K562 (cell line): ENCODE measurements at regions not wholly inside any gene's neighbourhood (a gene's known extent, or its start where the extent isn't known, plus 50 kb on each side); places are given as distances from the start of the nearest gene placed in this dataset.

Source experiments
- ATAC-seq: fragments of 200-7000 bp; cut with Tn5 transposase; 3 replicates; pipeline ENCODE4 v1.9.1; 2020; ENCODE audit warnings: moderate library complexity
- BruUV-seq: library from RNA; stranded (reverse); fragments of 400-500 nt; replicated peaks from 2 replicates; lab custom pipeline; 2021; lab: Mats Ljungman, UMichigan
- CTCF ChIA-PET: fragments of 300-600 bp; formaldehyde crosslinking; extraction: SDS; loops from one replicate; lab custom pipeline; 2021; ENCODE audit warnings: low intra/inter-chr PET ratio; lab: Yijun Ruan, JAX
- POLR2A ChIA-PET: fragments of 300-600, 350-650 bp; sonication (Branson Sonifier 250); formaldehyde crosslinking; extraction: SDS; loops from one replicate; lab custom pipeline; 2021; ENCODE audit warnings: antibody characterized with exemption, inconsistent platforms; lab: Yijun Ruan, JAX
- DNase-seq, 4 experiments: peaks; one replicate each; pipeline versions ENCODE4 v3.0.0 to v3.0.0-alpha.2; 2011 to 2018; ENCODE audit warnings: low spot score in 3 of 4, mixed read lengths in 3 of 4; ENCODE audit errors: extremely low read depth in 1 of 4
- FAIRE-seq: peaks from 2 replicates; lab custom pipeline; 2011; peaks lifted over from hg19 to GRCh38; lab: Jason Lieb, UNC
- H2AFZ ChIP-seq: 2 replicates; pipeline ENCODE4 v1.6.0; 2011; ENCODE audit warnings: low read depth, low read length, control low read depth, inconsistent platforms
- H3K27ac ChIP-seq: fragments of 200-600 bp; 3 replicates; pipeline ENCODE4 v1.8.0; 2011; ENCODE audit warnings: low read depth, mild to moderate bottlenecking, control low read depth, inconsistent platforms, low read length, moderate library complexity, mixed read lengths; ENCODE audit errors: extremely low read depth
- H3K27me3 ChIP-seq, 2 experiments: fragments of 300-600 bp in 1 of 2; 2 replicates in 1 of 2; 3 replicates in 1 of 2; pipeline versions ENCODE4 v1.6.0 to v1.8.0; 2011; ENCODE audit warnings: inconsistent platforms in 2 of 2, low read length in 2 of 2, mild to moderate bottlenecking in 1 of 2, mixed read lengths in 1 of 2, moderate library complexity in 1 of 2; ENCODE audit not compliant: control insufficient read depth in 2 of 2, insufficient read depth in 2 of 2
- H3K36me3 ChIP-seq: fragments of 300-600 bp; 3 replicates; pipeline ENCODE4 v1.8.0; 2011; ENCODE audit warnings: mild to moderate bottlenecking, low read length, inconsistent platforms; ENCODE audit not compliant: control insufficient read depth, insufficient read depth
- H3K4me1 ChIP-seq, 2 experiments: fragments of 200-600 bp in 1 of 2; replicated peaks in 1 of 2; 2 replicates in 1 of 2; 3 replicates in 1 of 2; pipeline versions ENCODE4 v1.5.1 to v1.8.0; 2011; ENCODE audit warnings: inconsistent platforms in 2 of 2, low read length in 2 of 2, mild to moderate bottlenecking in 1 of 2, mixed read lengths in 1 of 2, moderate library complexity in 1 of 2; ENCODE audit not compliant: control insufficient read depth in 2 of 2, insufficient read depth in 2 of 2
- H3K4me2 ChIP-seq: 2 replicates; pipeline ENCODE4 v1.6.1; 2011; ENCODE audit warnings: low read length, control low read depth, inconsistent platforms, mixed read lengths; ENCODE audit not compliant: insufficient read depth
- H3K4me3 ChIP-seq: fragments of 200-600 bp; sonication (generic), shearing (Covaris generic); 2 replicates; pipeline ENCODE4 v1.5.1; 2016; ENCODE audit warnings: control low read depth, inconsistent platforms
- H3K79me2 ChIP-seq: fragments of 200-600 bp; 3 replicates; pipeline ENCODE4 v1.8.0; 2011; ENCODE audit warnings: low read length, inconsistent platforms; ENCODE audit not compliant: control insufficient read depth, insufficient read depth
- H3K9ac ChIP-seq, 2 experiments: 2 replicates each; pipeline versions ENCODE4 v1.6.0 to v1.6.1; 2011; ENCODE audit warnings: low read depth in 2 of 2, low read length in 2 of 2, control low read depth in 1 of 2, inconsistent platforms in 1 of 2, mild to moderate bottlenecking in 1 of 2, mixed read lengths in 1 of 2; ENCODE audit not compliant: insufficient read depth in 1 of 2
- H3K9me1 ChIP-seq: one replicate; pipeline ENCODE4 v1.6.0; 2011; ENCODE audit warnings: inconsistent platforms, mild to moderate bottlenecking, low read length, moderate library complexity; ENCODE audit not compliant: control insufficient read depth, insufficient read depth
- H3K9me3 ChIP-seq: replicated peaks from 2 replicates; pipeline ENCODE4 v1.5.1; 2011; ENCODE audit warnings: low read depth, low read length, inconsistent platforms; ENCODE audit not compliant: control insufficient read depth, insufficient read depth
- H4K20me1 ChIP-seq: replicated peaks from 2 replicates; pipeline ENCODE4 v1.6.1; 2011; ENCODE audit warnings: low read length, inconsistent platforms, mixed read lengths; ENCODE audit not compliant: control insufficient read depth, insufficient read depth
- ARHGAP35 ChIP-seq: fragments of 450-650 bp; IDR thresholded peaks from 2 replicates; pipeline ENCODE4 v1.6.1; 2018; ENCODE audit not compliant: partially characterized antibody
- BRD4 ChIP-seq: fragments of 200-600 bp; sonication (generic); IDR thresholded peaks from 2 replicates; pipeline ENCODE4 v1.6.1; 2017; ENCODE audit warnings: inconsistent platforms
- CHCHD3 ChIP-seq: fragments of 250-450 bp; sonication (Bioruptor Pico); IDR thresholded peaks from 2 replicates; pipeline ENCODE4 v2.1.2; 2022; ENCODE audit warnings: mild to moderate bottlenecking
- ELF4 ChIP-seq: fragments of 450-650 bp; formaldehyde crosslinking; IDR thresholded peaks from 2 replicates; pipeline ENCODE4 v1.4.0; 2022; ENCODE audit warnings: missing genetic modification characterization
- ESRRA ChIP-seq: fragments of 450-650 bp; IDR thresholded peaks from 2 replicates; pipeline ENCODE4 v1.6.1; 2014; ENCODE audit warnings: low read depth, mild to moderate bottlenecking, moderate library complexity, borderline replicate concordance
- ETV1 ChIP-seq: fragments of 450-650 bp; conservative IDR thresholded peaks from 2 replicates; pipeline ENCODE4 v1.6.1; 2016; ENCODE audit warnings: missing genetic modification characterization, control low read depth, low read depth, missing compliant biosample characterization
- HEY1 ChIP-seq: fragments of 250-450 bp; sonication (Bioruptor Pico); IDR thresholded peaks from 2 replicates; pipeline ENCODE4 v1.5.0; 2020; ENCODE audit warnings: mild to moderate bottlenecking, moderate library complexity, borderline replicate concordance
- MXI1 ChIP-seq: IDR thresholded peaks from 2 replicates; pipeline ENCODE4 v1.6.1; 2011; ENCODE audit warnings: low read depth, mild to moderate bottlenecking, improper control_type of control experiment, low read length
- MYBL2 ChIP-seq, 2 experiments: fragments of 450-650 bp in 1 of 2; sonication (generic) in 1 of 2; formaldehyde crosslinking in 1 of 2; IDR thresholded peaks; 2 replicates each; pipeline versions ENCODE4 v1.6.1 to v1.8.1; 2017 to 2022; ENCODE audit warnings: borderline replicate concordance in 1 of 2, inconsistent platforms in 1 of 2, low read depth in 1 of 2, mild to moderate bottlenecking in 1 of 2, missing genetic modification reagents in 1 of 2, moderate library complexity in 1 of 2
- U2AF2 ChIP-seq: fragments of 200-400 bp; formaldehyde crosslinking; optimal IDR thresholded peaks from 2 replicates; pipeline ENCODE3; 2017; ENCODE audit warnings: low read depth, mild to moderate bottlenecking, low read length
- ZNF431 ChIP-seq: sonication (generic); formaldehyde crosslinking; IDR thresholded peaks from 2 replicates; pipeline ENCODE4 v1.8.0; 2022; ENCODE audit warnings: mild to moderate bottlenecking, missing genetic modification reagents
- WGBS: fragments of 100-300 bp; shearing (Covaris generic); methylation state at CpG from one replicate; pipeline ENCODE4 v1.1.6; 2016; ENCODE audit warnings: low coverage, mixed read lengths; ENCODE audit not compliant: insufficient coverage; ENCODE audit errors: missing lambda C conversion rate; 5-methylcytosine and 5-hydroxymethylcytosine counted together
- in situ Hi-C: fragments of 300-500 bp; cut with MboI; formaldehyde crosslinking; loops from 4 replicates; pipeline ENCODE4 v1.15.0; 2018; ENCODE audit warnings: inconsistent platforms, mixed read lengths
- intact Hi-C: fragments of 100-400 bp; cut with micrococcal nuclease; formaldehyde crosslinking; loops from 2 replicates; pipeline ENCODE4 v1.14.2; 2022
- TF ChIP-seq, protein P1 (sequence below): sonication (generic); formaldehyde crosslinking; IDR thresholded peaks from 2 replicates; pipeline ENCODE4 v1.8.0; 2023; ENCODE audit warnings: mild to moderate bottlenecking, missing genetic modification reagents
- TF ChIP-seq, protein P2 (sequence below): sonication (generic); formaldehyde crosslinking; IDR thresholded peaks from 2 replicates; pipeline ENCODE4 v1.8.0; 2022; ENCODE audit warnings: mild to moderate bottlenecking, missing genetic modification reagents, borderline replicate concordance

DNA sequence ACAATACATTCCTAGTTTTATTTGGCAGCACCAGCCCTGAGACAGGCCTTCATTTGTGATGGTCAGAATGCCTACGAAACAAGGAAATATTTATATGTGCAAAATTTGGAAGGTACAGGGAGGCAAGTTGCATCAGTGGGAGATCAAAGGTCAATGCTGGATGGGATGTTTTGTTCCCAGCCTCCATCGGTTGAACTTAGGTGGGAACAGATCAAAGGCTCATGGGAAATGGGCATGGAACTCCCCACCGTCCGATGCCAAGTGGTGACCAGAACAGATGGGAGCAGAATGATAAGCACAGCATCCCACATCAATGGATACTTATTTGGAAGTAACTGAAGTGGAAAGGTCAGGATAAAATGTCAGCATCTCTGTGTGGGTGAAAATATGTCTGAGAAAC lies 177.7 kb upstream of the TNFAIP3 start:
- in situ Hi-C loops: no loop called here
- Histone ChIP-seq H2AFZ (no peak overlapping the region), H3K27ac (no peak overlapping the region), H3K36me3 (no peaks in the 10 kb centered on the region), H3K9ac (no peak overlapping the region), H3K4me2 (no peak overlapping the region), H3K9me1 (no peaks in the 10 kb centered on the region), H3K4me3 (no peak overlapping the region), H4K20me1 (no peaks in the 10 kb centered on the region), H3K9me3 (no peaks in the 10 kb centered on the region), H3K79me2 (no peaks in the 10 kb centered on the region), H3K27me3 (no peaks in the 10 kb centered on the region; a peak in 1 of 5 replicates), H3K4me1 (peaks cover 0 to 3% of the 10 kb centered on the region in 2 experiments; a peak in 1 of 5 replicates)
- ATAC-seq (no peak), DNase-seq (no peak), FAIRE-seq (no peak)
- ChIA-PET CTCF (no interaction called here), POLR2A (interaction anchor here (2.2 kb wide), 1 partner anchor 7 kb away, joined by 7 read pairs; no protein-coding TSS in a partner anchor)
- 2% methylated on average over 4 of the region's 4 CpGs for WGBS
- TF ChIP-seq CHCHD3 (CRISPR knock-in tag): no peak
- no peak for TF ChIP-seq BRD4
- TF ChIP-seq HEY1 (CRISPR knock-in tag): no peak
- TF ChIP-seq ZNF431 (CRISPR knock-in tag): no peak
- no peak for TF ChIP-seq U2AF2
- no peak for TF ChIP-seq ESRRA
- TF ChIP-seq ELF4: no peak
- no peak for TF ChIP-seq MXI1
- no TSS peak for BruUV-seq
- intact Hi-C loops: no loop called here

DNA sequence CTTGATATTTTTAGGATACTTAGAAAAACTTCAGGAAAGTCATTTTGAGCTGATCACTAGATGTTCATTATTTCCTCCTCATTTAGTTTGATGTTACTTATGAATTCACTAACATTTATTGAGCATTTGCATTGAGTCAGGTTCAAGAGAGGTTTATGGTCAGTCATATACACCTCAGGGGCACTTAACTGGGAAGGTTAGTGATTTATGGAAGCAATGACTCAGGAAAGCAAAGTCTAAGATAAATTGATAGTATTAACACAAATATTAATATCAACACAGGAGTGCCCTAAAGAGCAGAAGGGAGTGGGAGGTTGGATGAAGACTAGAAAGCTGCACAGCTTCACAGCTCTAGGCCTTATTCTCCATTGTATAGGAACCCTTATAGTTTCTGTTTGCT lies 177.0 kb upstream of the TNFAIP3 start:
- no peak overlapping the region for H3K4me2 ChIP-seq
- no peaks in the 10 kb centered on the region for H3K79me2 ChIP-seq
- H4K20me1 ChIP-seq: no peaks in the 10 kb centered on the region
- no peaks in the 10 kb centered on the region for H3K9me3 ChIP-seq
- DNase-seq (no peak), ATAC-seq (no peak), FAIRE-seq (no peak)
- no peak overlapping the region for H3K4me3 ChIP-seq
- BruUV-seq: no TSS peak
- in situ Hi-C loops (no loop called here), intact Hi-C loops (no loop called here)
- no peaks in the 10 kb centered on the region for H3K36me3 ChIP-seq
- peaks cover 0 to 3% of the 10 kb centered on the region in 2 experiments; a peak in 1 of 5 replicates for H3K27me3 ChIP-seq
- no peak overlapping the region for H2AFZ ChIP-seq
- H3K4me1 ChIP-seq: peaks cover 0 to 3% of the 10 kb centered on the region in 2 experiments; a peak in 1 of 5 replicates
- no peak overlapping the region for H3K27ac ChIP-seq
- POLR2A ChIA-PET: no interaction called here
- H3K9me1 ChIP-seq: no peaks in the 10 kb centered on the region
- CTCF ChIA-PET: no interaction called here
- H3K9ac ChIP-seq: no peak overlapping the region
- no peak for TF ChIP-seq ETV1 (tag)
- TF ChIP-seq, protein P1, sequence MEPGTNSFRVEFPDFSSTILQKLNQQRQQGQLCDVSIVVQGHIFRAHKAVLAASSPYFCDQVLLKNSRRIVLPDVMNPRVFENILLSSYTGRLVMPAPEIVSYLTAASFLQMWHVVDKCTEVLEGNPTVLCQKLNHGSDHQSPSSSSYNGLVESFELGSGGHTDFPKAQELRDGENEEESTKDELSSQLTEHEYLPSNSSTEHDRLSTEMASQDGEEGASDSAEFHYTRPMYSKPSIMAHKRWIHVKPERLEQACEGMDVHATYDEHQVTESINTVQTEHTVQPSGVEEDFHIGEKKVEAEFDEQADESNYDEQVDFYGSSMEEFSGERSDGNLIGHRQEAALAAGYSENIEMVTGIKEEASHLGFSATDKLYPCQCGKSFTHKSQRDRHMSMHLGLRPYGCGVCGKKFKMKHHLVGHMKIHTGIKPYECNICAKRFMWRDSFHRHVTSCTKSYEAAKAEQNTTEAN (CRISPR knock-in tag): no peak
- TF ChIP-seq, protein P2, sequence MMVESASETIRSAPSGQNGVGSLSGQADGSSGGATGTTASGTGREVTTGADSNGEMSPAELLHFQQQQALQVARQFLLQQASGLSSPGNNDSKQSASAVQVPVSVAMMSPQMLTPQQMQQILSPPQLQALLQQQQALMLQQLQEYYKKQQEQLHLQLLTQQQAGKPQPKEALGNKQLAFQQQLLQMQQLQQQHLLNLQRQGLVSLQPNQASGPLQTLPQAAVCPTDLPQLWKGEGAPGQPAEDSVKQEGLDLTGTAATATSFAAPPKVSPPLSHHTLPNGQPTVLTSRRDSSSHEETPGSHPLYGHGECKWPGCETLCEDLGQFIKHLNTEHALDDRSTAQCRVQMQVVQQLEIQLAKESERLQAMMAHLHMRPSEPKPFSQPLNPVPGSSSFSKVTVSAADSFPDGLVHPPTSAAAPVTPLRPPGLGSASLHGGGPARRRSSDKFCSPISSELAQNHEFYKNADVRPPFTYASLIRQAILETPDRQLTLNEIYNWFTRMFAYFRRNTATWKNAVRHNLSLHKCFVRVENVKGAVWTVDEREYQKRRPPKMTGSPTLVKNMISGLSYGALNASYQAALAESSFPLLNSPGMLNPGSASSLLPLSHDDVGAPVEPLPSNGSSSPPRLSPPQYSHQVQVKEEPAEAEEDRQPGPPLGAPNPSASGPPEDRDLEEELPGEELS (CRISPR knock-in tag): no peak
- no peak for TF ChIP-seq ARHGAP35
- TF ChIP-seq MYBL2 (IDR thresholded peaks at IDR 0.05; ENCODE audit: low read depth): no peak
- no peak for TF ChIP-seq MYBL2 (CRISPR knock-in tag; IDR thresholded peaks at IDR 0.05; ENCODE audit: borderline replicate concordance)
